Neural cell (in vitro differentiated cells): ENCODE measurements at regions not wholly inside any gene's neighbourhood (a gene's known extent, or its start where the extent isn't known, plus 50 kb on each side); places are given as distances from the start of the nearest gene placed in this dataset.

ENCODE experiments used
- H2AFZ ChIP-seq: fragments of 200-600, 300-800 bp; sonication (generic), shearing (Covaris generic); 2 replicates; pipeline ENCODE4 v1.6.0; 2014; ENCODE audit warnings: low read depth, mild to moderate bottlenecking, antibody characterized with exemption, low read length, moderate library complexity
- H3F3A ChIP-seq: fragments of 200-600 bp; shearing (Covaris generic); 2 replicates; pipeline ENCODE4 v1.6.1; 2016; ENCODE audit warnings: mild to moderate bottlenecking, moderate library complexity, mixed read lengths, antibody characterized with exemption, low read length; ENCODE audit not compliant: insufficient read depth, poor library complexity, severe bottlenecking
- H3K27ac ChIP-seq: fragments of 200-600, 300-800 bp; sonication (generic), shearing (Covaris generic); 2 replicates; pipeline ENCODE4 v1.5.1; 2014; ENCODE audit warnings: mild to moderate bottlenecking, low read length, moderate library complexity
- H3K27me3 ChIP-seq: fragments of 300-800, 200-600 bp; sonication (generic), shearing (Covaris generic); 2 replicates; pipeline ENCODE4 v1.6.0; 2014; ENCODE audit warnings: mild to moderate bottlenecking, low read depth, low read length, moderate library complexity; ENCODE audit not compliant: insufficient read depth
- H3K36me3 ChIP-seq: fragments of 300-800, 200-600 bp; sonication (generic), shearing (Covaris generic); 2 replicates; pipeline ENCODE4 v1.5.1; 2014; ENCODE audit warnings: mild to moderate bottlenecking, antibody characterized with exemption, low read length, moderate library complexity; ENCODE audit not compliant: insufficient read depth
- H3K4me2 ChIP-seq: fragments of 300-800, 200-600 bp; sonication (generic), shearing (Covaris generic); 2 replicates; pipeline ENCODE4 v1.6.0; 2014; ENCODE audit warnings: mild to moderate bottlenecking, low read length
- H3K4me3 ChIP-seq: fragments of 300-800, 200-600 bp; sonication (generic), shearing (Covaris generic); 2 replicates; pipeline ENCODE4 v1.5.1; 2014; ENCODE audit warnings: mild to moderate bottlenecking, low read length, moderate library complexity
- H3K79me2 ChIP-seq: fragments of 200-600 bp; shearing (Covaris generic); replicated peaks from 2 replicates; pipeline ENCODE4 v1.6.0; 2014; ENCODE audit warnings: mild to moderate bottlenecking, low read length, moderate library complexity; ENCODE audit not compliant: insufficient read depth
- H3K9ac ChIP-seq: fragments of 300-800, 200-600 bp; sonication (generic), shearing (Covaris generic); 2 replicates; pipeline ENCODE4 v1.6.1; 2016; ENCODE audit warnings: mild to moderate bottlenecking, low read length, mixed read lengths
- H3K9me2 ChIP-seq: fragments of 200-600 bp; shearing (Covaris generic); 2 replicates; pipeline ENCODE4 v1.6.1; 2016; ENCODE audit warnings: mild to moderate bottlenecking, low read length, mixed read lengths; ENCODE audit not compliant: insufficient read depth
- H3K9me3 ChIP-seq: fragments of 200-600, 300-800 bp; sonication (generic), shearing (Covaris generic); 2 replicates; pipeline ENCODE4 v1.6.1; 2016; ENCODE audit warnings: mild to moderate bottlenecking, mixed run types, low read length, moderate library complexity, mixed read lengths
- H4K20me1 ChIP-seq: fragments of 200-600 bp; shearing (Covaris generic); 2 replicates; pipeline ENCODE4 v1.6.1; 2016; ENCODE audit warnings: mild to moderate bottlenecking, mixed run types; ENCODE audit not compliant: insufficient read depth
- EP300 ChIP-seq: fragments of 450-650 bp; conservative IDR thresholded peaks from 2 replicates; pipeline ENCODE4 v1.6.1; 2014; ENCODE audit warnings: antibody characterized with exemption, mild to moderate bottlenecking, moderate library complexity; ENCODE audit not compliant: poor library complexity, severe bottlenecking
- EZH2 ChIP-seq: fragments of 200-600, 300-800 bp; shearing (Covaris generic), sonication (generic); IDR thresholded peaks from 2 replicates; pipeline ENCODE4 v1.6.1; 2014; ENCODE audit warnings: antibody characterized with exemption, low read length, borderline replicate concordance, mild to moderate bottlenecking; ENCODE audit not compliant: insufficient read depth, poor library complexity, severe bottlenecking
- MXI1 ChIP-seq: fragments of 450-650 bp; conservative IDR thresholded peaks from 2 replicates; pipeline ENCODE4 v1.6.1; 2014; ENCODE audit warnings: antibody characterized with exemption, mild to moderate bottlenecking; ENCODE audit not compliant: poor library complexity, severe bottlenecking
- POLR2AphosphoS5 ChIP-seq: IDR thresholded peaks from 2 replicates; pipeline ENCODE4 v1.6.1; 2012
- RAD21 ChIP-seq: fragments of 450-650 bp; conservative IDR thresholded peaks from 2 replicates; pipeline ENCODE4 v1.6.1; 2014; ENCODE audit warnings: antibody characterized with exemption, mild to moderate bottlenecking, moderate library complexity
- REST ChIP-seq: IDR thresholded peaks from 2 replicates; pipeline ENCODE4 v1.6.1; 2012; ENCODE audit warnings: borderline replicate concordance
- SMC3 ChIP-seq: fragments of 450-650 bp; conservative IDR thresholded peaks from 2 replicates; pipeline ENCODE4 v1.6.1; 2014; ENCODE audit warnings: antibody characterized with exemption, mild to moderate bottlenecking, moderate library complexity; ENCODE audit not compliant: poor library complexity
- TAF1 ChIP-seq: IDR thresholded peaks from 2 replicates; pipeline ENCODE4 v1.6.1; 2012; ENCODE audit warnings: low read depth
- TF ChIP-seq, protein P1 (sequence below): fragments of 450-650 bp; IDR thresholded peaks from 2 replicates; pipeline ENCODE4 v1.5.1; 2014; ENCODE audit warnings: antibody characterized with exemption, mild to moderate bottlenecking, moderate library complexity; ENCODE audit not compliant: poor library complexity, severe bottlenecking

DNA sequence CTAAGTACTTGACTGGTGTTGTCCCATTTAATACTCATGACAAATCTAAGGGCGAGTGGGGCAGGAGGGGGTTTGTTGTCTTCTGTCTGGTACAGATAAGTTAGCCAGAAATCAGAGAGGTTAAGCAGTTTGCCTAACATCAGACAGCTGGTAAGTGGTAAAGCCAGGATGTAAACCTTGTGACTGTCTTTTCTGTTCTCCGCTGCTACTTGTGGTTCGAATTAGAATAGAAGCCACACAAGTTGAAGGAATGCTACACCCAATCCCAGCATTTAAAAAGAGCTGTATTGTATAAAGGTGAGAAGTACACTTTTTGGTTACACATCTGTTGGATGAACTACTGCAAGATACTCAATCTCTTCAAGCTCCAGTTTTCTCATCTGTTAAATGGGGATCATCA, 474.7 kb upstream of the SUCLG2 start:
- no peak overlapping the region for H3K27ac ChIP-seq
- H3K4me2 ChIP-seq, result no peak overlapping the region
- H3F3A ChIP-seq, result no peaks in the 10 kb centered on the region
- H3K4me3 ChIP-seq, result no peak overlapping the region
- no peaks in the 10 kb centered on the region for H3K9me2 ChIP-seq
- TF ChIP-seq EP300, result no peak
- TF ChIP-seq TAF1, result no peak
- no peak for TF ChIP-seq EZH2
- no peak for TF ChIP-seq SMC3
- no peak for TF ChIP-seq MXI1
- TF ChIP-seq, protein P1, sequence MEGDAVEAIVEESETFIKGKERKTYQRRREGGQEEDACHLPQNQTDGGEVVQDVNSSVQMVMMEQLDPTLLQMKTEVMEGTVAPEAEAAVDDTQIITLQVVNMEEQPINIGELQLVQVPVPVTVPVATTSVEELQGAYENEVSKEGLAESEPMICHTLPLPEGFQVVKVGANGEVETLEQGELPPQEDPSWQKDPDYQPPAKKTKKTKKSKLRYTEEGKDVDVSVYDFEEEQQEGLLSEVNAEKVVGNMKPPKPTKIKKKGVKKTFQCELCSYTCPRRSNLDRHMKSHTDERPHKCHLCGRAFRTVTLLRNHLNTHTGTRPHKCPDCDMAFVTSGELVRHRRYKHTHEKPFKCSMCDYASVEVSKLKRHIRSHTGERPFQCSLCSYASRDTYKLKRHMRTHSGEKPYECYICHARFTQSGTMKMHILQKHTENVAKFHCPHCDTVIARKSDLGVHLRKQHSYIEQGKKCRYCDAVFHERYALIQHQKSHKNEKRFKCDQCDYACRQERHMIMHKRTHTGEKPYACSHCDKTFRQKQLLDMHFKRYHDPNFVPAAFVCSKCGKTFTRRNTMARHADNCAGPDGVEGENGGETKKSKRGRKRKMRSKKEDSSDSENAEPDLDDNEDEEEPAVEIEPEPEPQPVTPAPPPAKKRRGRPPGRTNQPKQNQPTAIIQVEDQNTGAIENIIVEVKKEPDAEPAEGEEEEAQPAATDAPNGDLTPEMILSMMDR, result no peak
- TF ChIP-seq RAD21, result no peak
- no peak for TF ChIP-seq POLR2AphosphoS5
- TF ChIP-seq REST, result no peak
- no peaks in the 10 kb centered on the region for H3K79me2 ChIP-seq
- no peaks in the 10 kb centered on the region for H3K27me3 ChIP-seq
- H3K9ac ChIP-seq, result no peak overlapping the region
- no peaks in the 10 kb centered on the region for H3K9me3 ChIP-seq
- H4K20me1 ChIP-seq, result no peaks in the 10 kb centered on the region
- H3K36me3 ChIP-seq, result no peaks in the 10 kb centered on the region
- no peak overlapping the region for H2AFZ ChIP-seq

- Histone ChIP-seq H3K4me2 (no peak overlapping the region), H3K36me3 (no peaks in the 10 kb centered on the region), H3K9me2 (no peaks in the 10 kb centered on the region), H3K27me3 (no peaks in the 10 kb centered on the region), H3K4me3 (no peak overlapping the region), H3K9me3 (no peaks in the 10 kb centered on the region), H4K20me1 (no peaks in the 10 kb centered on the region), H3F3A (no peaks in the 10 kb centered on the region), H3K79me2 (no peaks in the 10 kb centered on the region), H3K27ac (no peak overlapping the region), H2AFZ (no peak overlapping the region), H3K9ac (no peak overlapping the region)
- TF ChIP-seq EZH2 (no peak), EP300 (no peak), REST (no peak), SMC3 (no peak), MXI1 (no peak), TAF1 (no peak), RAD21 (no peak), POLR2AphosphoS5 (no peak)
- TF ChIP-seq, protein P1, result no peak
These were observed 468.8 kb upstream of the SUCLG2 start for GRCh38 chr3:68123231-68123630.
